ENCODE measurements at regions not wholly inside any gene's neighbourhood (a gene's known extent, or its start where the extent isn't known, plus 50 kb on each side); places are given as distances from the start of the nearest gene placed in this dataset.
"Not testable (repeated sequence)": the region's sequence is repeated elsewhere in the genome, so short reads cannot be mapped to it uniquely, and the experiment has no call there.

DNA sequence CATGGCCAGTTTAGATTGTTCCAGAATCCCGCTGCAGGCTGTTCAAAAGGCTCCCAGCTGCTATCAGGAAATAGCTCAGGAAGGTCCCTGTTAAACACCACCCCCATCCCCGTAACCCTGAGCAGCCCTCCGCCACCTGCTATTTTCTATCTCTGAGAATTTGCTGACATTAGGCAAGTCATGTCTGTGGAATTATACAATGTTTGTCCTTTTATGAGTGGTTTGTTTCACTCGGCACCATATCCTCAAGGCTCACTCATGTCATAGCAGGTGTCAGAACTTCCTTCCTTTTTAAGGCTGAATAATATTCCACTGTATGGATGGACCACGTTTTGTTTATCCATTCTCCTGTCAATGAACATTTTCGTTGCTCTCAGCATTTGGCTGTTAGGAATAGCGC, 164.3 kb upstream of the FOXF1 start:
- Histone ChIP-seq H3K4me3 (ENCODE audit: low read length) (no peak overlapping the region), H3K9me3 (replicated peaks; ENCODE audit: control insufficient read depth, low read depth, low read length) (no peaks in the 10 kb centered on the region), H3K4me1 (ENCODE audit: control insufficient read depth, insufficient read depth, low read length) (peaks cover 12% of the 10 kb centered on the region), H3K27ac (ENCODE audit: low read length) (no peak overlapping the region), H3K36me3 (ENCODE audit: control insufficient read depth, insufficient read depth, low read length) (no peaks in the 10 kb centered on the region), H3K27me3 (ENCODE audit: control insufficient read depth, insufficient read depth, low read length) (peaks cover 84% of the 10 kb centered on the region)
- WGBS (ENCODE audit: insufficient coverage): 90% methylated on average over 2 of the region's 7 CpGs
- no peak for DNase-seq

DNA sequence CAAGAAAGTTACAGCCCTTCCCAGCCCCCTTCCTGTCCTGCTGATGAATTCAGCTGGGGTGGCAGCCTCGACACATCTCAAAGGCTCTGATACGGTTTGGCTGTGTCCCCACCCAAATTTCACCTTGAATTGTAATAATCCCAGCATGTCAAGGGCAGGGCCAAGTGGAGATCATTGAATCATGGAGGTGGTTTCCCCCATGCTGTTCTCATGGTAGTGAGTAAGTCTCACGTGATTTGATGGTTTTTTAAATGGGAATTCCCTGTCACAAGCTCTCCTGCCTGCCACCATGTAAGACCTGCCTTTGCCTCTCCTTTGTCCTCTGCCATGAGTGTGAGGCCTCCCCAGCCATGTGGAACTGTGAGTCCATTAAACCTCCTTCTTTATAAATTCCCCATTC, 163.2 kb upstream of the FOXF1 start:
- Histone ChIP-seq H3K27me3 (ENCODE audit: control insufficient read depth, insufficient read depth, low read length) (peaks cover 84% of the 10 kb centered on the region), H3K9me3 (replicated peaks; ENCODE audit: control insufficient read depth, low read depth, low read length) (no peaks in the 10 kb centered on the region), H3K27ac (ENCODE audit: low read length) (no peak overlapping the region), H3K4me1 (ENCODE audit: control insufficient read depth, insufficient read depth, low read length) (peaks cover 12% of the 10 kb centered on the region), H3K4me3 (ENCODE audit: low read length) (no peak overlapping the region), H3K36me3 (ENCODE audit: control insufficient read depth, insufficient read depth, low read length) (no peaks in the 10 kb centered on the region)
- 71% methylated on average over 1 of the region's 3 CpGs for WGBS (ENCODE audit: insufficient coverage)
- no peak for DNase-seq

- Histone ChIP-seq H3K27me3 (ENCODE audit: control insufficient read depth, insufficient read depth, low read length) (peaks cover 79% of the 10 kb centered on the region), H3K36me3 (ENCODE audit: control insufficient read depth, insufficient read depth, low read length) (no peaks in the 10 kb centered on the region), H3K4me3 (ENCODE audit: low read length) (no peak overlapping the region), H3K27ac (ENCODE audit: low read length) (no peak overlapping the region), H3K9me3 (replicated peaks; ENCODE audit: control insufficient read depth, low read depth, low read length) (no peaks in the 10 kb centered on the region), H3K4me1 (ENCODE audit: control insufficient read depth, insufficient read depth, low read length) (peaks cover 11% of the 10 kb centered on the region)
- WGBS (ENCODE audit: insufficient coverage): 68% methylated on average over 9 of the region's 11 CpGs
- no peak for DNase-seq
Measured at GRCh38 chr16:86347916-86348555, 162.3 kb upstream of the FOXF1 start.

DNA sequence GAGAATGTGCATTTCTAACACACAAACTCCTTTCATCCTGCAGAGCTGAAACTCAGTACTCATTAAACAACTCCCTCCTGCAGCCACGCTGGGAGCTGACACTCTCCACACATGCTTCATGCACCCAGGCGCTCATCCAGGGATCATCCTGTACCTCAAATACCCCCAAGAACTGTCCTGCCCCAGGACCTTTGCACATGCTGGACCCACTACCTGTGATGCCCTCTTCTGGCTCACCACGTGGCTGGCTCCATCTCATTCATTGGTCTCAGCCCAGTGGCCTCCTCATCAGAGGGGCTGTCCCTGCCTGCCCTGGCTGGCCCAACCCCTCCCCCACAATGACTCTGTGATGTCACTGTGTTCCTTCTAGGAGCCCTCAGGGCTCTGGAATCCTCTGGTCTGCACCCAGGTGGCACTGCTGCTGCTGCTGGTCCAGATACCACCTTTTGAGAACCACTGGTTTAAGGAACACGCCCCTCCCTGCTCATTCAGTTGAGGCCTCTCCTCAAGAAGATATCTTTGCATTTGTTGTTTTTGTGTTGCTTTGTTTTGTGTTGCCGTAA, 160.9 kb upstream of the FOXF1 start:
- Histone ChIP-seq H3K4me1 (ENCODE audit: control insufficient read depth, insufficient read depth, low read length) (no peaks in the 10 kb centered on the region), H3K27ac (ENCODE audit: low read length) (no peak overlapping the region), H3K36me3 (ENCODE audit: control insufficient read depth, insufficient read depth, low read length) (no peaks in the 10 kb centered on the region), H3K27me3 (ENCODE audit: control insufficient read depth, insufficient read depth, low read length) (peaks cover 68% of the 10 kb centered on the region), H3K9me3 (replicated peaks; ENCODE audit: control insufficient read depth, low read depth, low read length) (no peaks in the 10 kb centered on the region), H3K4me3 (ENCODE audit: low read length) (no peak overlapping the region)
- 81% methylated on average over 4 of the region's 5 CpGs for WGBS (ENCODE audit: insufficient coverage)
- no peak for DNase-seq

DNA sequence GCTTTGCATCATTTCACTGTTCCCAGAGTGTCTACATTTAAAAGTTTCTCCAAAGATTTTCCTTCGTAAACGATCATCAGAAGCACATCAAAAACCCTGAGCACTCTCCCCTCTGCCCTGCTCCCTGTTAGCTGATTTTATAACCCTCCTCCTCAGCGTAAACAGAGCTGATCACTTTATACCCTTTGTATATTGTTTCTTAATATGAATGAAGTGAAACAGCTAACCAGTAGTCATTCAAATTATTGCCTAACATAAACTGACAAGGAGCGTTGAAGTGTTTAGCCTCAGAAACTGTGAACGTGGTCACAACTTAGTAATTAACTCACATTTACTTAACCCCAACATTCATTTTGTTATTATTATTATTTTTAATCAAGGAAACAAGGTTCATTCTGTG, 160.0 kb upstream of the FOXF1 start:
- Histone ChIP-seq H3K4me1 (ENCODE audit: control insufficient read depth, insufficient read depth, low read length) (no peaks in the 10 kb centered on the region), H3K27me3 (ENCODE audit: control insufficient read depth, insufficient read depth, low read length) (peaks cover 64% of the 10 kb centered on the region), H3K36me3 (ENCODE audit: control insufficient read depth, insufficient read depth, low read length) (no peaks in the 10 kb centered on the region), H3K27ac (ENCODE audit: low read length) (no peak overlapping the region), H3K9me3 (replicated peaks; ENCODE audit: control insufficient read depth, low read depth, low read length) (peaks cover under 1% of the 10 kb centered on the region), H3K4me3 (ENCODE audit: low read length) (no peak overlapping the region)
- DNase-seq: no peak
- WGBS (ENCODE audit: insufficient coverage): no CpG with 5 or more reads among the region's 5 CpGs

- Histone ChIP-seq H3K4me3 (ENCODE audit: low read length) (no peak overlapping the region), H3K36me3 (ENCODE audit: control insufficient read depth, insufficient read depth, low read length) (no peaks in the 10 kb centered on the region), H3K9me3 (replicated peaks; ENCODE audit: control insufficient read depth, low read depth, low read length) (peaks cover 7% of the 10 kb centered on the region), H3K27ac (ENCODE audit: low read length) (no peak overlapping the region), H3K27me3 (ENCODE audit: control insufficient read depth, insufficient read depth, low read length) (peaks cover 64% of the 10 kb centered on the region), H3K4me1 (ENCODE audit: control insufficient read depth, insufficient read depth, low read length) (no peaks in the 10 kb centered on the region)
- WGBS (ENCODE audit: insufficient coverage): 63% methylated on average over 11 of the region's 20 CpGs
- DNase-seq: no peak
Measured at GRCh38 chr16:86351041-86351784, 159.1 kb upstream of the FOXF1 start.

GRCh38 chr16:86351785-86352139, 158.6 kb upstream of the FOXF1 start:
- not testable (repeated sequence) for H3K27ac ChIP-seq (ENCODE audit: low read length)
- H3K27me3 ChIP-seq (ENCODE audit: control insufficient read depth, insufficient read depth, low read length): peaks cover 68% of the 10 kb centered on the region

DNA sequence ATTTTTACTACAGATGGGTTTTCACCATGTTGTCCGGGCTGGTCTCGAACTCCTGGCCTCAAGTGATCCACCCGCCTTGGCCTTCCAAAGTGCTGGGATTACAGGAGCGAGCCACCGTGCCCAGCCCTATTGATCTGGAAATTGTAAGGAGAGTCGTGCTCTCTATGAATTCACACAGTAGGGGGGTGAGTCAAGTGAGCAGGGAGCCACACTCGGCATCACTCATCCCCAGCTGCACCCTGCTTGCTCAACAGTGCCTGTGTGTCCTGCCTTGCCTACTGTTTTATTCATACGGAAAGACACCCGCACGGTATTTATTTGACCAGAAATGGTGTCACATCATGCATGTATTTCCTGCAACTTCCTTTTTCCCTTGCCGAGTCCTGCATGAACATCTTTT, 157.2 kb upstream of the FOXF1 start:
- no peaks in the 10 kb centered on the region for H3K36me3 ChIP-seq (ENCODE audit: control insufficient read depth, insufficient read depth, low read length)
- 72% methylated on average over 9 of the region's 11 CpGs for WGBS (ENCODE audit: insufficient coverage)
- no peak for DNase-seq
- H3K27me3 ChIP-seq (ENCODE audit: control insufficient read depth, insufficient read depth, low read length): peaks cover 65% of the 10 kb centered on the region
- H3K9me3 ChIP-seq (replicated peaks; ENCODE audit: control insufficient read depth, low read depth, low read length): peaks cover 7% of the 10 kb centered on the region
- no peak overlapping the region for H3K4me3 ChIP-seq (ENCODE audit: low read length)
- H3K4me1 ChIP-seq (ENCODE audit: control insufficient read depth, insufficient read depth, low read length): no peaks in the 10 kb centered on the region
- H3K27ac ChIP-seq (ENCODE audit: low read length): no peak overlapping the region

More at GRCh38 chr16:86351785-86352139, 158.6 kb upstream of the FOXF1 start:
- 53% methylated on average over 10 of the region's 10 CpGs for WGBS (ENCODE audit: insufficient coverage)
- DNase-seq; H3K4me3 ChIP-seq (ENCODE audit: low read length); H3K4me1 ChIP-seq (ENCODE audit: control insufficient read depth, insufficient read depth, low read length); H3K9me3 ChIP-seq (replicated peaks; ENCODE audit: control insufficient read depth, low read depth, low read length); H3K36me3 ChIP-seq (ENCODE audit: control insufficient read depth, insufficient read depth, low read length): not testable (repeated sequence)

DNA sequence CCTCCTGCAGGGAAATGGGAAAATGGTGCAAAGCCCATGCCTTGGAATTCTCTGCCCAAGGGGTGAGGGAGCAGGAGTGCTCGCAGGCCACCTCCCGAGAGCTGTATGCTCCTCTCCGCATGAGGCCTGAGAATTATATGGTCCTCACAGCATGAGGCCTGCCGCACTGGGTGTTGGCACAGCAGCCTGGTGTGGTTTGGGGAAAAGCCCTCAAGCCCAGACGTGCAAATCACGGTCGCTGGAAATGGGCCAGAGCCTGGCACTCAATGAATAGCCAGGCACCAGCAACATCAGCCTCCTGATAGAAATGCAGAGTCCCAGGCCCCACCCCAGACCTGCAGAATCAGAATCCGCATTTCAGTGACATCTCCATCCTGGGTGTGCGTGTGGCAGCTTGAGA, 156.4 kb upstream of the FOXF1 start:
- peaks cover 65% of the 10 kb centered on the region for H3K27me3 ChIP-seq (ENCODE audit: control insufficient read depth, insufficient read depth, low read length)
- H3K36me3 ChIP-seq (ENCODE audit: control insufficient read depth, insufficient read depth, low read length): no peaks in the 10 kb centered on the region
- H3K4me3 ChIP-seq (ENCODE audit: low read length): no peak overlapping the region
- 74% methylated on average over 7 of the region's 9 CpGs for WGBS (ENCODE audit: insufficient coverage)
- H3K9me3 ChIP-seq (replicated peaks; ENCODE audit: control insufficient read depth, low read depth, low read length): peaks cover 7% of the 10 kb centered on the region
- DNase-seq: no peak
- no peak overlapping the region for H3K27ac ChIP-seq (ENCODE audit: low read length)
- no peaks in the 10 kb centered on the region for H3K4me1 ChIP-seq (ENCODE audit: control insufficient read depth, insufficient read depth, low read length)

DNA sequence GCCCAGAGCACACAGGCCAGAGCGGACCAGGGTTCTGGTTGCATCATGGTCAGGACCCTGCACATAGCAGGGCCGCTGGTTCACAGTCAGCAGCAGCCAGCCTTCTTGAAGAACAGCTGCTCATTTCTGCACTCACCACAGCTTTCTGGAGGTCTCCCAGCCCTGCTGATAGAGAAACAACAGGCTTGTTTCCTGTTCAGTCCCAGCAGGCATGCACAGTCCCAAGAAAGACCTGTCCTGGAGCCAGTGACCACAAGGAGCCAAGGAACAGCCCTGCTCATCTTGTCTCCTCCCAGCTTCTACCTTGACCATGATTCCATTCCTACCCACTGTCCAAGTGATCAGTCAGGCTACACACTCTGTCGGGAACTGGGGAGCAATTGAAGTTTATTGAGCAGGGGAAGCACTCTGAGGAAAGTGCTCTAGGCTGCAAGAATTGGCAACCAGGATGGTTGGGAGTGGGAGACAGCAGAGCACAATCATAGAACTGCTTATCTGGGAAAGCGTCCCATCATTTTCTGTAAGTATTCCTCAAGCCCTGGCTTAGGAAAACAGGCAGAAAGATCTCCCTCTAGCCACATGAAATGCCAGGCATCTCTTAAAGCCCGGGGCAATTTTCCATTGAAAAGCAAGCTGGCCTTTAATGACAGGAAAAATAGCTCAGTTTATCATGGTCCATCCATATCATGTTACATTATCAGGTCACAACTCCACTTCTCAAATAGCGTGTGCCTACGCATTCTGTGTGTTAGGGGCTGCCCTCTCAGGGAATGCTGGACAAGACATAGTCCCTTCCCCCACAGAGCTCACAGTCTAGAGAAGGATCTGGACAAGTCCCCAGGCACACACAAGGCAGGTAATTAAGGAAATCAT, 155.4 kb upstream of the FOXF1 start:
- no peak overlapping the region for H3K27ac ChIP-seq (ENCODE audit: low read length)
- WGBS (ENCODE audit: insufficient coverage): 43% methylated on average over 4 of the region's 7 CpGs
- no peak overlapping the region for H3K4me3 ChIP-seq (ENCODE audit: low read length)
- H3K27me3 ChIP-seq (ENCODE audit: control insufficient read depth, insufficient read depth, low read length): peaks cover 64% of the 10 kb centered on the region
- peaks cover 7% of the 10 kb centered on the region for H3K9me3 ChIP-seq (replicated peaks; ENCODE audit: control insufficient read depth, low read depth, low read length)
- DNase-seq: peak; percentile 35
- H3K4me1 ChIP-seq (ENCODE audit: control insufficient read depth, insufficient read depth, low read length): no peaks in the 10 kb centered on the region
- no peaks in the 10 kb centered on the region for H3K36me3 ChIP-seq (ENCODE audit: control insufficient read depth, insufficient read depth, low read length)

All from muscle of leg (tissue), 3 donors.